ENCODE measurements at regions not wholly inside any gene's neighbourhood (a gene's known extent, or its start where the extent isn't known, plus 50 kb on each side); places are given as distances from the start of the nearest gene placed in this dataset.
A peak's percentile ranks its signal among the peaks of the same experiment; 100 is the strongest.

GRCh38 chr7:98040626-98041360 lies 50.8 kb upstream of the OCM2 start:
- Histone ChIP-seq H3K27ac (no peak overlapping the region), H3K27me3 (no peaks in the 10 kb centered on the region), H3K36me3 (no peaks in the 10 kb centered on the region), H3K9me3 (no peaks in the 10 kb centered on the region), H3K4me1 (no peaks in the 10 kb centered on the region), H3K4me3 (no peak overlapping the region)
- 87 to 88% methylated on average over 16 to 17 of the region's 17 CpGs for WGBS, 2 donors
- TF ChIP-seq EP300 (IDR thresholded peaks at IDR 0.05): no peak
- no peak for TF ChIP-seq CTCF (IDR thresholded peaks at IDR 0.05)
- ATAC-seq (ENCODE audit: low FRiP score in 2 of 2) (peak in 1 of 2 donors; percentile 60), DNase-seq (no peak)

GRCh38 chr7:98046816-98047215 lies 56.8 kb upstream of the OCM2 start:
- TF ChIP-seq POLR2AphosphoS5 (IDR thresholded peaks at IDR 0.05) (no peak), POLR2A (IDR thresholded peaks at IDR 0.05) (no peak), EP300 (IDR thresholded peaks at IDR 0.05) (no peak), CTCF (IDR thresholded peaks at IDR 0.05) (no peak)
- ATAC-seq (ENCODE audit: low FRiP score in 2 of 2): no peak
- whole genome bisulfite sequencing, 2 donors: 59 to 76% methylated on average over 6 of the region's 6 CpGs

DNA sequence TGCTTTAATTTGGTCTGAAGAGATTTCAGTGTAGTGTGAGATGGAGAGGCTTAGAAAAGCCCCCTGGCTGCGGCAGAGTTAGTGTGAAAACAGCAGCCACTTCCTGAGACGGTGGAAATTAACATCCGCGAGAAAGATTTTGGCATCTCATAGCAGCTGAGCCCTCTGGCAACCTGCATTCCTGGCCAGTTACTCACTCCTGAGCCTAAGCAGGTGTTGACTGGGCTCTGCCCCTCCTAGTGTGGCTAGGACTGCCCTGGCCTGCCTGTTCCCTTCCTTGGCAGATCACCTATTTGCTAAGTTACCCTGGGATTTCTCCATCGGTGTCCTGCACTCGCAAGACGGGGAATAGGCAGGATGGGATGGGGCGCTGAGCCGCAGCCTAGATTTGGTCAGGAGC lies 57.6 kb upstream of the LMTK2 start:
- DNase-seq (no peak), ATAC-seq (ENCODE audit: low FRiP score in 2 of 2) (no peak)
- no peak overlapping the region for H3K4me3 ChIP-seq
- H3K27me3 ChIP-seq: no peaks in the 10 kb centered on the region
- 30 to 89% methylated on average over 4 to 9 of the region's 9 CpGs for WGBS, 2 donors
- H3K9me3 ChIP-seq: no peaks in the 10 kb centered on the region
- H3K36me3 ChIP-seq: no peaks in the 10 kb centered on the region
- TF ChIP-seq POLR2A (IDR thresholded peaks at IDR 0.05): no peak
- TF ChIP-seq EP300 (IDR thresholded peaks at IDR 0.05): no peak
- no peak for TF ChIP-seq CTCF (IDR thresholded peaks at IDR 0.05)
- no peak for TF ChIP-seq POLR2AphosphoS5 (IDR thresholded peaks at IDR 0.05)
- no peaks in the 10 kb centered on the region for H3K4me1 ChIP-seq
- H3K27ac ChIP-seq: no peak overlapping the region

More at GRCh38 chr7:98046816-98047215, 56.8 kb upstream of the OCM2 start:
- Histone ChIP-seq H3K4me3 (no peak overlapping the region), H3K27me3 (no peaks in the 10 kb centered on the region), H3K4me1 (no peaks in the 10 kb centered on the region), H3K36me3 (no peaks in the 10 kb centered on the region), H3K9me3 (no peaks in the 10 kb centered on the region), H3K27ac (no peak overlapping the region)
- no peak for DNase-seq

- no peak for ATAC-seq (ENCODE audit: low FRiP score in 2 of 2)
- TF ChIP-seq POLR2A (IDR thresholded peaks at IDR 0.05) (no peak), POLR2AphosphoS5 (IDR thresholded peaks at IDR 0.05) (no peak), EP300 (IDR thresholded peaks at IDR 0.05) (no peak), CTCF (IDR thresholded peaks at IDR 0.05) (no peak)
- Histone ChIP-seq H3K36me3 (no peaks in the 10 kb centered on the region), H3K9me3 (no peaks in the 10 kb centered on the region), H3K4me1 (no peaks in the 10 kb centered on the region), H3K27ac (no peak overlapping the region), H3K4me3 (no peak overlapping the region), H3K27me3 (no peaks in the 10 kb centered on the region)
- DNase-seq: peak in 1 of 2 donors; percentile 57
- WGBS, 2 donors: 21 to 47% methylated on average over 9 to 24 of the region's 24 CpGs
Measured at GRCh38 chr7:98051118-98051744, 55.4 kb upstream of the LMTK2 start.

DNA sequence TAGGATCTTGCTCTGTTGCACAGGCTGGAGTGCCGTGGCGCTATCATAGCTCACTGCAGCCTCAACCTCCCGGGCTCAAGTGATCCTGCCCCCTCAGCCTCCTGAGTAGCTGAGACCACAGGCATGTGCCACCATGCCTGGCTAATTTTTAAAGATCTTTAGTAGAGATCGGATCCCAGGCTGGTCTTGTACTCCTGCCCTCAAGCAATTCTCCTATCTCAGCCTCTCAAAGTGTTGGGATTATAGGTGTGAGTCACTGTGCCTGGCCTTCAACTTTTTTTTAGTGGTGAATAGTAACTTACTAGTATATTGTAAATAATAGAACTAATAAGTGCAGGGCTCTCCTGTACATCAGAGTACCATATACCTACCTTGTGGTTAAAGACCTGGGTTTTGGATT lies 52.1 kb upstream of the LMTK2 start:
- WGBS, 2 donors: 81 to 89% methylated on average over 4 of the region's 4 CpGs
- Histone ChIP-seq H3K4me1 (no peaks in the 10 kb centered on the region), H3K27ac (no peak overlapping the region), H3K36me3 (no peaks in the 10 kb centered on the region), H3K4me3 (no peak overlapping the region), H3K9me3 (no peaks in the 10 kb centered on the region), H3K27me3 (no peaks in the 10 kb centered on the region)
- ATAC-seq (ENCODE audit: low FRiP score in 2 of 2): no peak
- no peak for TF ChIP-seq CTCF (IDR thresholded peaks at IDR 0.05)
- no peak for TF ChIP-seq EP300 (IDR thresholded peaks at IDR 0.05)
- no peak for TF ChIP-seq POLR2AphosphoS5 (IDR thresholded peaks at IDR 0.05)
- TF ChIP-seq POLR2A (IDR thresholded peaks at IDR 0.05): no peak
- DNase-seq: no peak
